ENCODE measurements at regions not wholly inside any gene's neighbourhood (a gene's known extent, or its start where the extent isn't known, plus 50 kb on each side); places are given as distances from the start of the nearest gene placed in this dataset.

GRCh38 chr10:3331187-3331586 is 158.6 kb upstream of the PITRM1 start:
- Histone ChIP-seq H3K79me2 (ENCODE audit: insufficient read depth, low read length) (no peaks in the 10 kb centered on the region), H3F3A (ENCODE audit: insufficient read depth, low read length) (no peaks in the 10 kb centered on the region), H3K9me2 (ENCODE audit: low read depth, low read length) (no peaks in the 10 kb centered on the region), H3K36me3 (ENCODE audit: insufficient read depth, low read length) (no peaks in the 10 kb centered on the region), H3K9me3 (ENCODE audit: low read length) (no peaks in the 10 kb centered on the region), H3K27me3 (ENCODE audit: insufficient read depth, low read length) (no peaks in the 10 kb centered on the region), H3K4me3 (ENCODE audit: low read depth, low read length, poor library complexity, severe bottlenecking) (no peak overlapping the region), H3K4me2 (ENCODE audit: low read length) (no peak overlapping the region), H3K4me1 (ENCODE audit: insufficient read depth, low read length, severe bottlenecking) (no peaks in the 10 kb centered on the region), H3K9ac (ENCODE audit: low read length) (no peak overlapping the region), H4K20me1 (ENCODE audit: insufficient read depth, low read length) (no peaks in the 10 kb centered on the region), H3K27ac (ENCODE audit: low read depth, low read length, poor library complexity, severe bottlenecking) (no peak overlapping the region), H2AFZ (ENCODE audit: low read length) (no peak overlapping the region)
- no peak for TF ChIP-seq EZH2 (IDR thresholded peaks at IDR 0.05; ENCODE audit: borderline replicate concordance, low read length)
- no peak for TF ChIP-seq CTCF (IDR thresholded peaks at IDR 0.05; ENCODE audit: low read length)

- Histone ChIP-seq H2AFZ (ENCODE audit: low read length) (no peak overlapping the region), H3F3A (ENCODE audit: insufficient read depth, low read length) (no peaks in the 10 kb centered on the region), H4K20me1 (ENCODE audit: insufficient read depth, low read length) (no peaks in the 10 kb centered on the region), H3K4me2 (ENCODE audit: low read length) (no peak overlapping the region), H3K9ac (ENCODE audit: low read length) (no peak overlapping the region), H3K4me1 (ENCODE audit: insufficient read depth, low read length, severe bottlenecking) (no peaks in the 10 kb centered on the region), H3K79me2 (ENCODE audit: insufficient read depth, low read length) (no peaks in the 10 kb centered on the region), H3K9me2 (ENCODE audit: low read depth, low read length) (no peaks in the 10 kb centered on the region), H3K36me3 (ENCODE audit: insufficient read depth, low read length) (no peaks in the 10 kb centered on the region), H3K4me3 (ENCODE audit: low read depth, low read length, poor library complexity, severe bottlenecking) (no peak overlapping the region), H3K27me3 (ENCODE audit: insufficient read depth, low read length) (no peaks in the 10 kb centered on the region), H3K27ac (ENCODE audit: low read depth, low read length, poor library complexity, severe bottlenecking) (no peak overlapping the region), H3K9me3 (ENCODE audit: low read length) (no peaks in the 10 kb centered on the region)
- TF ChIP-seq EZH2 (IDR thresholded peaks at IDR 0.05; ENCODE audit: borderline replicate concordance, low read length) (no peak), CTCF (IDR thresholded peaks at IDR 0.05; ENCODE audit: low read length) (no peak)
Measured at GRCh38 chr10:3330663-3331062, 158.1 kb upstream of the PITRM1 start.

GRCh38 chr10:3325954-3326750 is 153.6 kb upstream of the PITRM1 start:
- Histone ChIP-seq H3K4me3 (ENCODE audit: low read depth, low read length, poor library complexity, severe bottlenecking) (no peak overlapping the region), H4K20me1 (ENCODE audit: insufficient read depth, low read length) (no peaks in the 10 kb centered on the region), H3F3A (ENCODE audit: insufficient read depth, low read length) (no peaks in the 10 kb centered on the region), H3K9ac (ENCODE audit: low read length) (no peak overlapping the region), H3K27ac (ENCODE audit: low read depth, low read length, poor library complexity, severe bottlenecking) (no peak overlapping the region), H2AFZ (ENCODE audit: low read length) (no peak overlapping the region), H3K4me1 (ENCODE audit: insufficient read depth, low read length, severe bottlenecking) (no peaks in the 10 kb centered on the region), H3K27me3 (ENCODE audit: insufficient read depth, low read length) (no peaks in the 10 kb centered on the region), H3K9me2 (ENCODE audit: low read depth, low read length) (no peaks in the 10 kb centered on the region), H3K9me3 (ENCODE audit: low read length) (no peaks in the 10 kb centered on the region), H3K4me2 (ENCODE audit: low read length) (no peak overlapping the region), H3K36me3 (ENCODE audit: insufficient read depth, low read length) (no peaks in the 10 kb centered on the region), H3K79me2 (ENCODE audit: insufficient read depth, low read length) (no peaks in the 10 kb centered on the region)
- TF ChIP-seq EZH2 (IDR thresholded peaks at IDR 0.05; ENCODE audit: borderline replicate concordance, low read length) (no peak), CTCF (IDR thresholded peaks at IDR 0.05; ENCODE audit: low read length) (no peak)
